CD4-positive, alpha-beta T cell (primary cell): ENCODE measurements at regions not wholly inside any gene's neighbourhood (a gene's known extent, or its start where the extent isn't known, plus 50 kb on each side); places are given as distances from the start of the nearest gene placed in this dataset.

Source experiments
- ATAC-seq: fragments of 200-7000 bp; cut with Tn5 transposase; one replicate; pipeline ENCODE4 v1.10.0; 2022; ENCODE audit warnings: mild to moderate bottlenecking; ENCODE audit not compliant: poor library complexity
- CTCF ChIA-PET: fragments of 350-600 bp; sonication (Branson Sonifier 250); formaldehyde crosslinking; loops from one replicate; lab custom pipeline; 2021; ENCODE audit warnings: antibody characterized with exemption, inconsistent platforms; lab: Charles Lee
- POLR2A ChIA-PET: fragments of 350-600 bp; sonication (Branson Sonifier 250); formaldehyde crosslinking; loops from one replicate; lab custom pipeline; 2021; ENCODE audit warnings: antibody characterized with exemption, inconsistent platforms; lab: Charles Lee
- DNase-seq, 14 experiments: peaks; one replicate each; pipeline ENCODE4 v3.0.0-alpha.2; 2013 to 2020; ENCODE audit warnings: mixed read lengths in 2 of 14
- H3K27ac ChIP-seq, 2 donors: one replicate each; pipeline versions ENCODE4 v1.5.1 to v1.7.0; 2013; ENCODE audit warnings: low read length in 2 of 2, low read depth in 1 of 2, mild to moderate bottlenecking in 1 of 2
- H3K27me3 ChIP-seq, 2 experiments: 1 replicate in 1 of 2; 2 replicates in 1 of 2; pipeline versions ENCODE4 v1.6.1 to v1.7.0; 2013; ENCODE audit warnings: low read length in 2 of 2, control low read depth in 1 of 2, mild to moderate bottlenecking in 1 of 2, moderate library complexity in 1 of 2; ENCODE audit not compliant: insufficient read depth in 2 of 2, control insufficient read depth in 1 of 2
- H3K36me3 ChIP-seq: one replicate; pipeline ENCODE4 v1.6.1; 2013; ENCODE audit warnings: low read length, control low read depth; ENCODE audit not compliant: insufficient read depth
- H3K4me1 ChIP-seq: one replicate; pipeline ENCODE4 v1.6.1; 2013; ENCODE audit warnings: low read length, control low read depth; ENCODE audit not compliant: insufficient read depth
- H3K4me3 ChIP-seq: one replicate; pipeline ENCODE4 v1.5.1; 2013; ENCODE audit warnings: mild to moderate bottlenecking, low read length, moderate library complexity
- H3K9me3 ChIP-seq, 2 experiments: 1 replicate in 1 of 2; 2 replicates in 1 of 2; pipeline versions ENCODE4 v1.6.1 to v1.7.0; 2013; ENCODE audit warnings: low read length in 2 of 2, mild to moderate bottlenecking in 2 of 2, control low read depth in 1 of 2, moderate library complexity in 1 of 2; ENCODE audit not compliant: control insufficient read depth in 1 of 2, insufficient read depth in 1 of 2
- H3K27ac Mint-ChIP-seq: one replicate; pipeline ENCODE4 v1.8.0; 2020; ENCODE audit warnings: mixed read lengths
- H3K27me3 Mint-ChIP-seq: one replicate; pipeline ENCODE4 v1.8.0; 2021; ENCODE audit warnings: mixed read lengths
- H3K36me3 Mint-ChIP-seq: one replicate; pipeline ENCODE4 v1.8.0; 2021; ENCODE audit warnings: low read depth, mixed read lengths
- H3K4me1 Mint-ChIP-seq: one replicate; pipeline ENCODE4 v1.8.0; 2021; ENCODE audit warnings: low read depth, mixed read lengths
- H3K4me3 Mint-ChIP-seq: one replicate; pipeline ENCODE4 v1.8.0; 2020; ENCODE audit warnings: mild to moderate bottlenecking, mixed read lengths
- H3K9me3 Mint-ChIP-seq: one replicate; pipeline ENCODE4 v1.8.0; 2020; ENCODE audit warnings: mixed read lengths
- CTCF ChIP-seq: fragments of 200-600 bp; IDR thresholded peaks from one replicate; pipeline ENCODE4 v1.8.0; 2022; ENCODE audit warnings: antibody characterized with exemption, mild to moderate bottlenecking
- intact Hi-C, 2 experiments: fragments of 100-400 bp; cut with DNase I in 1 of 2; cut with micrococcal nuclease in 1 of 2; formaldehyde crosslinking; loops; one replicate each; pipeline versions ENCODE4 v1.15.1 to v1.9.0; 2023 to 2025; cut with DNase I, micrococcal nuclease

- Mint-ChIP-seq H3K4me3 (no peak overlapping the region), H3K4me1 (no peaks in the 10 kb centered on the region), H3K9me3 (no peaks in the 10 kb centered on the region), H3K36me3 (no peaks in the 10 kb centered on the region), H3K27me3 (peaks cover 22% of the 10 kb centered on the region), H3K27ac (no peak overlapping the region)
- Histone ChIP-seq H3K27me3 (peaks cover 0 to 3% of the 10 kb centered on the region in 2 experiments), H3K9me3 (no peaks in the 10 kb centered on the region), H3K4me3 (no peak overlapping the region), H3K36me3 (no peaks in the 10 kb centered on the region), H3K27ac (no peak overlapping the region), H3K4me1 (no peaks in the 10 kb centered on the region)
- intact Hi-C loops, result no loop called here
- ChIA-PET CTCF (no interaction called here), POLR2A (no interaction called here)
- DNase-seq (no peak), ATAC-seq (no peak)
- TF ChIP-seq CTCF, result no peak
These were observed 68.0 kb downstream of the TRIL start for GRCh38 chr7:28890137-28890536.

- no peaks in the 10 kb centered on the region for H3K4me1 ChIP-seq
- ATAC-seq (no peak), DNase-seq (no peak)
- H3K36me3 Mint-ChIP-seq, result no peaks in the 10 kb centered on the region
- ChIA-PET POLR2A (no interaction called here), CTCF (no interaction called here)
- H3K27ac ChIP-seq, result no peak overlapping the region
- no peaks in the 10 kb centered on the region for H3K9me3 ChIP-seq
- H3K4me1 Mint-ChIP-seq, result no peaks in the 10 kb centered on the region
- H3K36me3 ChIP-seq, result no peaks in the 10 kb centered on the region
- no peak for TF ChIP-seq CTCF
- H3K4me3 ChIP-seq, result no peak overlapping the region
- H3K27me3 ChIP-seq, result peaks cover 0 to 5% of the 10 kb centered on the region in 2 experiments
- H3K9me3 Mint-ChIP-seq, result no peaks in the 10 kb centered on the region
- no peak overlapping the region for H3K27ac Mint-ChIP-seq
- intact Hi-C loops, result no loop called here
- H3K4me3 Mint-ChIP-seq, result no peak overlapping the region
- H3K27me3 Mint-ChIP-seq, result peaks cover 24% of the 10 kb centered on the region
These were observed 68.8 kb downstream of the TRIL start for GRCh38 chr7:28889290-28889689.

- H3K4me3 ChIP-seq, result no peak overlapping the region
- Mint-ChIP-seq H3K4me1 (no peaks in the 10 kb centered on the region), H3K27me3 (peaks cover 36% of the 10 kb centered on the region), H3K27ac (no peak overlapping the region), H3K9me3 (no peaks in the 10 kb centered on the region), H3K36me3 (no peaks in the 10 kb centered on the region), H3K4me3 (no peak overlapping the region)
- POLR2A ChIA-PET, result no interaction called here
- TF ChIP-seq CTCF, result no peak
- no peaks in the 10 kb centered on the region for H3K36me3 ChIP-seq
- H3K27me3 ChIP-seq, result peaks cover 0 to 11% of the 10 kb centered on the region in 2 experiments
- H3K9me3 ChIP-seq, result no peaks in the 10 kb centered on the region
- CTCF ChIA-PET, result no interaction called here
- intact Hi-C loops, result no loop called here
- no peaks in the 10 kb centered on the region for H3K4me1 ChIP-seq
- DNase-seq (no peak), ATAC-seq (no peak)
- no peak overlapping the region for H3K27ac ChIP-seq
These were observed 72.4 kb downstream of the TRIL start for GRCh38 chr7:28885771-28886170.
